ENCODE measurements at regions not wholly inside any gene's neighbourhood (a gene's known extent, or its start where the extent isn't known, plus 50 kb on each side); places are given as distances from the start of the nearest gene placed in this dataset.

DNA sequence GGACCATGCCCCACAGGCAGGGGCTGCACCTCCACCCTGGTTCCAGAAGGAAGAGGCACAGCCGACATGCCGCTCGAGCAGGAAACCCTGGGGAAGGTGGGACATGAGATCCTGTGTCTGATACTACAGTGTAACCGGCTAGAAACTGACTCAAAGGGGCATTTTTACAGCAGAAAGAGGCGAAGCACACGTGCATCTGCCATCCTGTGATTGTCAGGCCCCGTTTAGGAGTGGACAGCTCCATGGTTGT lies 62.7 kb downstream of the SIK1 start:
- TF ChIP-seq, protein P1, sequence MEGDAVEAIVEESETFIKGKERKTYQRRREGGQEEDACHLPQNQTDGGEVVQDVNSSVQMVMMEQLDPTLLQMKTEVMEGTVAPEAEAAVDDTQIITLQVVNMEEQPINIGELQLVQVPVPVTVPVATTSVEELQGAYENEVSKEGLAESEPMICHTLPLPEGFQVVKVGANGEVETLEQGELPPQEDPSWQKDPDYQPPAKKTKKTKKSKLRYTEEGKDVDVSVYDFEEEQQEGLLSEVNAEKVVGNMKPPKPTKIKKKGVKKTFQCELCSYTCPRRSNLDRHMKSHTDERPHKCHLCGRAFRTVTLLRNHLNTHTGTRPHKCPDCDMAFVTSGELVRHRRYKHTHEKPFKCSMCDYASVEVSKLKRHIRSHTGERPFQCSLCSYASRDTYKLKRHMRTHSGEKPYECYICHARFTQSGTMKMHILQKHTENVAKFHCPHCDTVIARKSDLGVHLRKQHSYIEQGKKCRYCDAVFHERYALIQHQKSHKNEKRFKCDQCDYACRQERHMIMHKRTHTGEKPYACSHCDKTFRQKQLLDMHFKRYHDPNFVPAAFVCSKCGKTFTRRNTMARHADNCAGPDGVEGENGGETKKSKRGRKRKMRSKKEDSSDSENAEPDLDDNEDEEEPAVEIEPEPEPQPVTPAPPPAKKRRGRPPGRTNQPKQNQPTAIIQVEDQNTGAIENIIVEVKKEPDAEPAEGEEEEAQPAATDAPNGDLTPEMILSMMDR (IDR thresholded peaks at IDR 0.05; ENCODE audit: extremely low read depth, missing control alignments) = no peak
- no peak for DNase-seq (ENCODE audit: low spot score)

DNA sequence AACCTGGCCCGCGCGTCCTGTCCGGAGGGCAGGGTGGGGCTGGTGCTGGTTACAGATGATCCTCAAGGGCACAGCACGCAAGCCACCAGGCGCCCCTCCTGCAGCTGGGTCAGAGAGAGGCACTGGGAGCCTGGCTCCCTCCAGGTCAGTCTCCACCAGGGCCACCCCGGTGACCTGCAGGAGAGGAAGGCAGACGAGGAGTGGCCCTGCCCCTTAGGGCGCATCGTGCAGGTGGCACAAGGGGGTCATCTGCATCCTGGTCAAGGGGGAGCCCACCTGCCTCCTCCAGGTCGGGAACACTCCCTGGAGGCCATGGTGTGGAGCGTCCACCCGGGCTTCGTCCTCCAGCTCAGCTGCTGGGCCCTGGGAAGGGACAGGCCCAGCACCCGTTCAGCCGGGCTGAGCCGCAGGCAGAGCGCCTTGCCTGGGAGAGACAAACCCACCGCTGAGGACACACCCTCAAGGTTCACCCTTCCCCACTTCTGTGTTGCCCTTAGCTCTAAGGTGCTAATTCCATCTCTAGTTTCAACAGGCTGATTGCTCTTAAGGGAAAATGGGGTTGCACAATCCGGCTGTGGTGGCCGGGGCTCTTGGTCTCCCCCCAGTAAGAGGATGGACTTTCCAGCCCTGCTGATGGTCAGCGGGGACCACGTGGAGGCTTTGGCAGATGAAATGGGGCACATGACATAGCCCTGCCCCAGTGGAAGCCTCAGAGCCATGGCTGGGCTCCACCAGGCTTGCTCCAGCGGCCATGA lies 63.2 kb downstream of the SIK1 start:
- no peak for DNase-seq (ENCODE audit: low spot score)
- TF ChIP-seq, protein P1 (IDR thresholded peaks at IDR 0.05; ENCODE audit: extremely low read depth, missing control alignments) = no peak

DNA sequence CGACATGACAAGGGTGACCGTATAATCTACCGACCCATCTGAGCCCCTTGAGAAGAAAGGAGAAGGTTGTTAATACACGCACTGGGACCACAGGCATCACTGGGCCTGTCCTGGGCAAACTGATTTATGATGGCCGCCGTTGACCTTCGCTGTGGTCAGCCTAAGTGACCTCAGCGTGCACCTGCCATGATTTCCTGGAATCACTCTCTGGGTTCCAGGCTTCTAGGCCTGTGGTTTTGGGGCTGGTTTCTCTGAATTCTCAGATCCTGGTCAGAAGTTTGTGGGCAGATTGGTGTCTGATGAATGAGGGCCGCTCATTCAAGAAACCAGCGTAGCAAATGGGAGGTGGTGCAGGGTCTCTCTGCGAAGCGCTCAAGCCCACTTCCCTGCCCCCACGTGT lies 64.0 kb downstream of the SIK1 start:
- TF ChIP-seq, protein P1 (IDR thresholded peaks at IDR 0.05; ENCODE audit: extremely low read depth, missing control alignments) = no peak
- no peak for DNase-seq (ENCODE audit: low spot score)

DNA sequence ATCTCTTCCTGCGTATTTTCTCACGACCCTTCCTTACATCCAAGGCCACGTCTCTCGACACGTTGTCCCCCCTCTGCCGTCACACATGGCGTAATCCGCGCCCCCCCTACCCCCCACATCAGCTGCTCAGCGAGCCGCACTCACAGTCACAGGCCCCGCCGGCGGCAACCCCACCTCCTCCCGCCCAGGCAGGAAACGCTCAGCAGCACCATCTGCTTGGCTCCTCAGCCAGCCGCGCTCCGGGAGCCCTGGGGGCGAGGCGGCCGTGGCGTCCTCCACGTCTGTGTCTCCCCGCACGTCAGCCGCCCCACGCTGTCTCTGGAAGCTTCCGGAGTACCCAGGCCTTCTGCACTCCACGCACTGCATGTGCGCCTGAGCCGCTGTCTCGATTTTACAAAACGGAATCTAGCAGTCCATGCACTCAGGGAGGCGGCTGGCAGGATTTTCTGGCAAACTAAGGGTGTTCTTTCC lies 64.6 kb downstream of the SIK1 start:
- DNase-seq (ENCODE audit: low spot score) = peak; percentile 83
- TF ChIP-seq, protein P1 (IDR thresholded peaks at IDR 0.05; ENCODE audit: extremely low read depth, missing control alignments) = no peak

DNA sequence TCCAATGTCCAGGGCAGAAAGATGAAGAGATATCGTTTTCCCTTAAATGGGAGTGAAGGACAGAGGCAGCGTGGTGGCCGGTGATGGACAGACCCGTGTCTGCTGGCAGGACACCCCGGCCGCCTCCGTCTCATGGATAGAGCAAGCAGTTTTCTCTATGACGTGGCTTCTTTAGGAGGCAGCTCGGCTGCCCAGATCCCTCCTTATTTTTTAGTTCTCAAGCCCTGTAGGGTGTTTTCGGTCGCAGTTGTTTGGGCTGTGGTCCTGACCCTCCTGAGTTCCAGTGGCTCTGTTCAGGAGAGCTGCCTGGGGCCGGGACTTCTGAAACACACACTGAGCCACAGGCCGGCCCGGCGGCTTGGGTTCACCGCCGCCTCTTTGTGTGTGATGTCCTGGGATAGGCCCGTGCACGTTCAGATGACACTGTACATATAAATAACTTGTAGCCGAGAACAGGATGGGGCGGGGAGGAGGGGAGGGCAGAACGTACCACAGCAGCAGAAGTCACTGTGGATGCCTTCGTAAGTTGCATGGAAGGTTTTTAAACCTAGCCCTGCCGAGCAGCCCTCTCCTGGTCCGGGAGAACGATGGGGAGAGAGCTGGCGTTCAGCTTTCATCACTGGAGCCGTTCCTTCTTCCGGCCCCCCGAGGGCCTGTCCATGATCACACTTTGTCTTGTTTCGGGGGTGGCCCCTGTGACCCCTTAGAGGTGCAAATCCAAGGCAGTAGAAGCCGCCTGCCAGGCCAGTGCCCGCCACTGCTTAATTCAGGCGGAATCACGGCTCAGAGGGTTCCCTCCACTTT lies 65.2 kb downstream of the SIK1 start:
- TF ChIP-seq, protein P1 (IDR thresholded peaks at IDR 0.05; ENCODE audit: extremely low read depth, missing control alignments) = no peak
- peak; percentile 74 for DNase-seq (ENCODE audit: low spot score)

DNA sequence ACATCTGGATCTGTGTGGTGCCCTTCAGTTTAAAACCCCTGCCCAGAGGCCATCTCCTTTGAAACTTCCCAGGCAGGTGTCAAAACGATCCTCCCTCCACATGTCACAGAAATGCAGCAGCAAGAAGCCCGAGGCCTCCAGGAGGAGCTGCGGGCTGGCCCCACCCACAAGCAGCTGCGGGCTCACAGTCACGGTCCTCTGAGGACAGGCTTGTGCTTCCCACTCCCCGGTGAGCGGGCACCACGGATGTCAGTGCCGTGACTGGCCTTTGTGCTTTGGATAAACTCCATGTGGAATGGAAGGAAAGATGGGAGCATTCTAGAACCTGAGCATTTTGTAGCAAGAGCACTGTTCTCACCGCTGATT lies 65.8 kb downstream of the SIK1 start:
- TF ChIP-seq, protein P1 (IDR thresholded peaks at IDR 0.05; ENCODE audit: extremely low read depth, missing control alignments) = no peak
- DNase-seq (ENCODE audit: low spot score) = no peak

DNA sequence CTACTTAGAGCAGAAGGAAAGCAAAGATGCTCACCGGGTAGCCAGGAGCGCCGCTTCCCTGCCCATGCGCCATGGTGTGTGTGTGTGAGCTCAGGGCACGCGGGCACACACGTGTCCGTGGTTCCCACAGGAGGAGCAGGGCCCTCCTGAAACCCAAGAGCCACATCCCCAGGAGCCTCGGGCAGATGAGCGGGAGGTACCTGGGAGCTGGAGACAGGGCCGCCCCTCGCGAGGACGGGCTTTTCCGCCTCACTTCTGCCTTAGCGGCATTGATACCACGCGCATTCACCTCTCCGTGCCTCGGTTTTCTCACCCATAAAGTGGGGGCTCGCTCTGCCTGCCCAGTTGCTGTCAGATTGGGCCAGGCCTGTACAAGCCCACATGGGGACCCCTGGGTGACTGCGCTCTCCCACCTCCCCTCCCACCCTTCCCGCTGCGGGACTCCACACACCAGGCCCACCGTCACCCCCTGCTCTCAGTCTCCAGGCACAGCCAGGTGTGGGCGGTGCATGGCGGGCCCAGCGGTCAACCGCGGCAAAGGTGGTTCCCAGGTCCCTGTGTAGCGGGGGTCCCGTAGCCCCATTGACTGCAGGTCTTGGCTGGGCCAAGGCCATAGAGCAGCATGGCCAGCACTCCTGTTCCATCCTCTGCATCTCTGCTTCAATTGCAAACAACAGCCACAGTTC lies 66.3 kb downstream of the SIK1 start:
- TF ChIP-seq, protein P1 (IDR thresholded peaks at IDR 0.05; ENCODE audit: extremely low read depth, missing control alignments) = no peak
- DNase-seq (ENCODE audit: low spot score) = no peak
